KMS-11 (cell line): ENCODE measurements at regions not wholly inside any gene's neighbourhood (a gene's known extent, or its start where the extent isn't known, plus 50 kb on each side); places are given as distances from the start of the nearest gene placed in this dataset.

Experiments
- H2AFZ ChIP-seq: fragments of 200-600 bp; sonication (generic); 2 replicates; pipeline ENCODE4 v1.6.1; 2016; ENCODE audit warnings: antibody characterized with exemption, mixed run types, low read depth
- H3K27ac ChIP-seq: fragments of 200-600 bp; sonication (generic); 2 replicates; pipeline ENCODE4 v1.6.1; 2016; ENCODE audit warnings: mild to moderate bottlenecking, mixed run types
- H3K27me3 ChIP-seq: fragments of 200-600 bp; sonication (generic); 2 replicates; pipeline ENCODE4 v1.6.1; 2017; ENCODE audit warnings: mild to moderate bottlenecking, low read depth, mixed run types, moderate library complexity; ENCODE audit not compliant: insufficient read depth
- H3K36me3 ChIP-seq: fragments of 200-600 bp; sonication (generic); 2 replicates; pipeline ENCODE4 v1.6.1; 2017; ENCODE audit warnings: mild to moderate bottlenecking, mixed run types; ENCODE audit not compliant: insufficient read depth
- H3K4me1 ChIP-seq: fragments of 200-600 bp; sonication (generic); 2 replicates; pipeline ENCODE4 v1.6.1; 2016; ENCODE audit warnings: mild to moderate bottlenecking, low read depth, mixed run types; ENCODE audit not compliant: poor library complexity, severe bottlenecking
- H3K4me2 ChIP-seq: fragments of 200-600 bp; sonication (generic); 2 replicates; pipeline ENCODE4 v1.7.0; 2016; ENCODE audit warnings: mild to moderate bottlenecking, mixed run types
- H3K4me3 ChIP-seq: fragments of 200-600 bp; sonication (generic); IDR thresholded peaks from 2 replicates; pipeline ENCODE4 v1.6.1; 2017; ENCODE audit warnings: low read depth, low read length, mixed read lengths; ENCODE audit not compliant: insufficient read depth
- H3K79me2 ChIP-seq: fragments of 200-600 bp; sonication (generic); 2 replicates; pipeline ENCODE4 v1.6.1; 2016; ENCODE audit warnings: low read depth, mixed run types; ENCODE audit not compliant: insufficient read depth
- H3K9ac ChIP-seq: fragments of 200-600 bp; sonication (generic); 2 replicates; pipeline ENCODE4 v1.6.1; 2016; ENCODE audit warnings: mild to moderate bottlenecking, mixed run types
- H4K20me1 ChIP-seq: fragments of 200-600 bp; sonication (generic); 2 replicates; pipeline ENCODE4 v1.6.1; 2016; ENCODE audit warnings: mild to moderate bottlenecking, mixed run types; ENCODE audit not compliant: insufficient read depth
- TF ChIP-seq, protein P1 (sequence below): fragments of 200-600 bp; sonication (generic); conservative IDR thresholded peaks from 2 replicates; pipeline ENCODE4 v1.6.1; 2017; ENCODE audit warnings: low read depth, mild to moderate bottlenecking, antibody characterized with exemption, low read length, moderate library complexity, mixed read lengths

DNA sequence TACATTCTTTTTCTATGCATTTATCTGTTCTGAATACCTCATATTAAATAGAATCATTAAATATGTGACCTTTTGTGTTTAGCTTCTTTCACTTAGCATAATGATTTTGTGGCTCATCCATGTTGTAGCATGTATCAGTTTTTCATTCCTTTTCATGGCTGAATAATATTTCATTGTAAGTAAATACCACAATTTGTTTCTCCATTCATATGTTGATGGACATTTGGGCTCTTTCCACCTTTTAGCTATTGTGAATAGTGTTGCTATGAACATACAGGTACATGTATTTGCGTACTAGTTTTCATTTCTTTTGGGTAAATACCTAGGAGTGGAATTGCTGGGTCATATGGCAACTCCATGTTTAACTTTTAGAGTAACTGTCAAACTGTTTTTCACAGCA is 85.1 kb downstream of the GNL3L start:
- no peaks in the 10 kb centered on the region for H3K4me1 ChIP-seq
- H3K36me3 ChIP-seq = no peaks in the 10 kb centered on the region
- no peak overlapping the region for H3K9ac ChIP-seq
- no peaks in the 10 kb centered on the region for H4K20me1 ChIP-seq
- no peak overlapping the region for H2AFZ ChIP-seq
- H3K79me2 ChIP-seq = no peaks in the 10 kb centered on the region
- no peak overlapping the region for H3K4me2 ChIP-seq
- TF ChIP-seq, protein P1, sequence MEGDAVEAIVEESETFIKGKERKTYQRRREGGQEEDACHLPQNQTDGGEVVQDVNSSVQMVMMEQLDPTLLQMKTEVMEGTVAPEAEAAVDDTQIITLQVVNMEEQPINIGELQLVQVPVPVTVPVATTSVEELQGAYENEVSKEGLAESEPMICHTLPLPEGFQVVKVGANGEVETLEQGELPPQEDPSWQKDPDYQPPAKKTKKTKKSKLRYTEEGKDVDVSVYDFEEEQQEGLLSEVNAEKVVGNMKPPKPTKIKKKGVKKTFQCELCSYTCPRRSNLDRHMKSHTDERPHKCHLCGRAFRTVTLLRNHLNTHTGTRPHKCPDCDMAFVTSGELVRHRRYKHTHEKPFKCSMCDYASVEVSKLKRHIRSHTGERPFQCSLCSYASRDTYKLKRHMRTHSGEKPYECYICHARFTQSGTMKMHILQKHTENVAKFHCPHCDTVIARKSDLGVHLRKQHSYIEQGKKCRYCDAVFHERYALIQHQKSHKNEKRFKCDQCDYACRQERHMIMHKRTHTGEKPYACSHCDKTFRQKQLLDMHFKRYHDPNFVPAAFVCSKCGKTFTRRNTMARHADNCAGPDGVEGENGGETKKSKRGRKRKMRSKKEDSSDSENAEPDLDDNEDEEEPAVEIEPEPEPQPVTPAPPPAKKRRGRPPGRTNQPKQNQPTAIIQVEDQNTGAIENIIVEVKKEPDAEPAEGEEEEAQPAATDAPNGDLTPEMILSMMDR = no peak
- H3K4me3 ChIP-seq = no peak overlapping the region
- H3K27me3 ChIP-seq = no peaks in the 10 kb centered on the region
- no peak overlapping the region for H3K27ac ChIP-seq

DNA sequence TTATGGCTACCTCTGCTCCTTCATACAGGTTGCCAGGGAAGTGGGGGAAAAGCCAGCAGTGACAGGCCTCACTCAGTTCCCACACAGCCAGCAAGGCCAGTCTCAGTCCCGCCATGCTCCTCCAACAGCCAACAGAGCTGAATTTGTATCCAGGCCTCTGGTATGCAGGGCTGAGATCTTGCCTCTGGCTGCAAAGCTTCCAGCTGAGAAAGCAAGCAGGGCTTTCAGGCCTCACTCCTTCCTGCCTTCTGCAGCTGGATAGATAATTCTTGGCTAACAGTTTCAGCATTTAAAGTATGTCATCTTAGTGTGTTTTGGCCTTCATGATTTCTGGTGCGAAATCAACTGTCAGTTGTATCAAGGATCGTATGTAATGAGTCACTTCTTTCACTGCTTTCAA is 103.6 kb downstream of the GNL3L start:
- H3K4me3 ChIP-seq = no peak overlapping the region
- peaks cover 1% of the 10 kb centered on the region for H3K4me1 ChIP-seq
- no peak overlapping the region for H3K4me2 ChIP-seq
- no peaks in the 10 kb centered on the region for H3K36me3 ChIP-seq
- no peaks in the 10 kb centered on the region for H3K27me3 ChIP-seq
- TF ChIP-seq, protein P1 = no peak
- no peak overlapping the region for H3K9ac ChIP-seq
- H2AFZ ChIP-seq = no peak overlapping the region
- no peaks in the 10 kb centered on the region for H4K20me1 ChIP-seq
- no peak overlapping the region for H3K27ac ChIP-seq
- H3K79me2 ChIP-seq = no peaks in the 10 kb centered on the region

DNA sequence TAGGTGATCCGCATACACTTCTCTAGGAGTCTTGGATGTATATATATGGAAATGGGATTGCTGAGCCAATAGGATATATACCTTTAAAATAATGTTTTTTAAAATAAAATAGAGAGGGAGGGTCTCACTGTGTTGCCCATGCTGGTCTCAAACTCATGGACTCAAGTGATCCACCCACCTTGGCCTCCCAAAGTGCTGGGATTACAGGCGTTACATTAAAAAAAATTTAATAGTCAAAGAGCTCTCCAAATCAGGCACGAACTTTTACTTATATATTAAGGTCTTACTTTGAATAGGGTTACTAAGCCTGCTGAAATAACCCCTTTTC is 109.0 kb downstream of the GNL3L start:
- H3K4me3 ChIP-seq = no peak overlapping the region
- peak overlapping the region; percentile 85 for H3K27ac ChIP-seq
- H3K79me2 ChIP-seq = no peaks in the 10 kb centered on the region
- H3K4me2 ChIP-seq = peak overlapping the region; percentile 61
- H3K4me1 ChIP-seq = peaks cover 13% of the 10 kb centered on the region
- H4K20me1 ChIP-seq = no peaks in the 10 kb centered on the region
- H3K36me3 ChIP-seq = no peaks in the 10 kb centered on the region
- H3K27me3 ChIP-seq = no peaks in the 10 kb centered on the region
- H3K9ac ChIP-seq = peak overlapping the region; percentile 90
- TF ChIP-seq, protein P1 = no peak
- H2AFZ ChIP-seq = peak overlapping the region; percentile 83

DNA sequence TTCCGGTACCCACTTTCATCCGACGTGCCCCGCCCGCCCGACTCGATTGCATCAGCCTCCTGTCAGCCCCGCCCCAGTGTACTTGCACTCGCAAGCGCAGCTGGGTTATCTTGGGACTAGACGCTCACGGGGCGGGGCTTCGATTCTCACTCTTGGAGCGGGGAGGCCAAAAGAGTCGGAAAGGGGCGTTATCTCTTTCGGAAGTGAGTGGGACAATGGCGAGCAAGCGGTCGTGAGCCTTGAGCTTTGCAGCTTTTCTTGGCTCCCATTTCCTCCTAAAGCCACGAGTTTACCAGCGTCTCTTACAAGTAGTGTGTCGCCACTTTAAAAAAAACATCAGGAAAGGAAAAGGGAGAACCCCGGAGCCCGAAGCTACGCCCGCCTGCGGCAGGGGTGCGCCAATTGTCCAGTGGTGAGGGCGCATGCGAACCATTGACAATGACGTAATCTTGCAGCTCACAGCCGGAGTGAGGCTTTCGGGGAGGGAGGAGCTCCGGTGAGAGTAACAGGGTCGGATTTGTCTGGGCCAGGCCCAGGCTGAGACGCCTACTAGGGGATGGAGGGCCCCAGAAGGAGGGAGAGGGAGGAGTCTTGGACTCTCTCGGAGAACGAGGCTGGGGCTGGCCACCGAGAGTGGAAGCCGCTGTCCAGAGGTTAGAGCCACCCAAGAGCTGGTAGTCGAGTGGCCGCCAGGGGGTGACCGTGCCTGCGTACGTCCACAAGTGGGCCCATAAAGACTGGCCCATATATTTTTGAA is 109.5 kb downstream of the GNL3L start:
- Histone ChIP-seq H3K27me3 (no peaks in the 10 kb centered on the region), H2AFZ (peak overlapping the region; percentile 83), H3K79me2 (no peaks in the 10 kb centered on the region), H3K4me3 (no peak overlapping the region), H3K9ac (peak overlapping the region; percentile 90), H3K4me2 (peak overlapping the region; percentile 58), H3K36me3 (no peaks in the 10 kb centered on the region), H3K4me1 (peaks cover 13% of the 10 kb centered on the region), H3K27ac (peak overlapping the region; percentile 85), H4K20me1 (no peaks in the 10 kb centered on the region)
- TF ChIP-seq, protein P1 = peak; percentile 62
